Nephron progenitor cell (in vitro differentiated cells): ENCODE measurements at regions not wholly inside any gene's neighbourhood (a gene's known extent, or its start where the extent isn't known, plus 50 kb on each side); places are given as distances from the start of the nearest gene placed in this dataset.

Experiments
- DNase-seq: peaks from one replicate; pipeline ENCODE4 v3.0.0; 2021
- H3K27ac Mint-ChIP-seq: 2 replicates; pipeline ENCODE4 v1.8.0; 2021; ENCODE audit warnings: mild to moderate bottlenecking, moderate library complexity, mixed read lengths
- H3K27me3 Mint-ChIP-seq: 2 replicates; pipeline ENCODE4 v1.8.0; 2021; ENCODE audit warnings: mild to moderate bottlenecking, low read depth, mixed read lengths; ENCODE audit not compliant: poor library complexity
- H3K36me3 Mint-ChIP-seq: 2 replicates; pipeline ENCODE4 v1.8.0; 2021; ENCODE audit warnings: low read depth, mixed read lengths
- H3K4me1 Mint-ChIP-seq: 2 replicates; pipeline ENCODE4 v1.8.0; 2021; ENCODE audit warnings: mixed read lengths
- H3K4me3 Mint-ChIP-seq: 2 replicates; pipeline ENCODE4 v1.8.0; 2021; ENCODE audit warnings: mild to moderate bottlenecking, moderate library complexity, mixed read lengths
- H3K9me3 Mint-ChIP-seq: 2 replicates; pipeline ENCODE4 v1.8.0; 2021; ENCODE audit warnings: mild to moderate bottlenecking, moderate library complexity, mixed read lengths
- TF ChIP-seq, protein P1 (sequence below): fragments of 200-600 bp; sonication (generic); IDR thresholded peaks from 2 replicates; pipeline ENCODE4 v1.5.0; 2021; ENCODE audit warnings: antibody characterized with exemption

DNA sequence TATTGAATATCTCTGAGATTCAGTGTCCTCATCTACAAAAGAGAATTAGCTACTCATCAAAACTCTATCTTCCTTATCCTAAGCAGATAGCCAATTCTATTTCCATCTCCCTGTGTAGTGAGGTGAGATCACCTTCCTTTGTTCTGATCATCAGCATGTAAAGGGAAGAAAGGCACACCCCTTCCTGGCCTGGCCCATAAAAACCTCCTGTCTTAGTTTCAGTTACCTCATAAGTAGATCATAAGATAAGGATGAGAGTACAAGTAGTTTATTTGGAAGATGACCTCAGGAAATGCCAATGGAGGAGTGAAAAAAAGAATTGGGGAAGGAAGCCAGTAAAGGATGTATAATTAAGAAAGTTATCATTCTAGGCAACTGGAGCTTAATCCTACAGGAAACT is 114.5 kb upstream of the GADL1 start:
- TF ChIP-seq, protein P1, sequence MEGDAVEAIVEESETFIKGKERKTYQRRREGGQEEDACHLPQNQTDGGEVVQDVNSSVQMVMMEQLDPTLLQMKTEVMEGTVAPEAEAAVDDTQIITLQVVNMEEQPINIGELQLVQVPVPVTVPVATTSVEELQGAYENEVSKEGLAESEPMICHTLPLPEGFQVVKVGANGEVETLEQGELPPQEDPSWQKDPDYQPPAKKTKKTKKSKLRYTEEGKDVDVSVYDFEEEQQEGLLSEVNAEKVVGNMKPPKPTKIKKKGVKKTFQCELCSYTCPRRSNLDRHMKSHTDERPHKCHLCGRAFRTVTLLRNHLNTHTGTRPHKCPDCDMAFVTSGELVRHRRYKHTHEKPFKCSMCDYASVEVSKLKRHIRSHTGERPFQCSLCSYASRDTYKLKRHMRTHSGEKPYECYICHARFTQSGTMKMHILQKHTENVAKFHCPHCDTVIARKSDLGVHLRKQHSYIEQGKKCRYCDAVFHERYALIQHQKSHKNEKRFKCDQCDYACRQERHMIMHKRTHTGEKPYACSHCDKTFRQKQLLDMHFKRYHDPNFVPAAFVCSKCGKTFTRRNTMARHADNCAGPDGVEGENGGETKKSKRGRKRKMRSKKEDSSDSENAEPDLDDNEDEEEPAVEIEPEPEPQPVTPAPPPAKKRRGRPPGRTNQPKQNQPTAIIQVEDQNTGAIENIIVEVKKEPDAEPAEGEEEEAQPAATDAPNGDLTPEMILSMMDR: no peak
- no peak overlapping the region for H3K27ac Mint-ChIP-seq
- no peaks in the 10 kb centered on the region for H3K4me1 Mint-ChIP-seq
- H3K36me3 Mint-ChIP-seq: no peaks in the 10 kb centered on the region
- no peaks in the 10 kb centered on the region for H3K9me3 Mint-ChIP-seq
- peaks cover 3% of the 10 kb centered on the region for H3K27me3 Mint-ChIP-seq
- no peak overlapping the region for H3K4me3 Mint-ChIP-seq
- DNase-seq: no peak

DNA sequence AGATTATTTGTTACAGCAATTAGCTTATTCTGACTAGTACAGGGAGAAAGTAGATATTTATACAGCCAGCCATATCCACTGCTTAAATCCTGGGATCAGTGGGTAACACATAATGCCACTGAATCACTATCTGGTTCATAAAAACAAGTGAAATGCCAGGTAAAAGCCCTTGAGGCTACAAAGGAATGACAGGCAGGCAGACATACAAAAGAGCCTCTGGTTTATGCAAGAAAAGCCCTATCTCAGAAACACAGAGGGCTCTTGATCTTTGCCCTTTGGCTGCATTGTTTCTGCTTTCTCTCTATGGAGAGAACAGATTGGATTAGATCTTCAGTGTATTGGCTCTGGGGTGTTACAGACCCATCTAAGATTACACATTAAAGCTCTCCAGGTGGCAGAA is 115.4 kb upstream of the GADL1 start:
- no peaks in the 10 kb centered on the region for H3K9me3 Mint-ChIP-seq
- TF ChIP-seq, protein P1: no peak
- no peaks in the 10 kb centered on the region for H3K4me1 Mint-ChIP-seq
- H3K36me3 Mint-ChIP-seq: no peaks in the 10 kb centered on the region
- H3K27me3 Mint-ChIP-seq: peaks cover 3% of the 10 kb centered on the region
- H3K27ac Mint-ChIP-seq: no peak overlapping the region
- H3K4me3 Mint-ChIP-seq: no peak overlapping the region
- no peak for DNase-seq

DNA sequence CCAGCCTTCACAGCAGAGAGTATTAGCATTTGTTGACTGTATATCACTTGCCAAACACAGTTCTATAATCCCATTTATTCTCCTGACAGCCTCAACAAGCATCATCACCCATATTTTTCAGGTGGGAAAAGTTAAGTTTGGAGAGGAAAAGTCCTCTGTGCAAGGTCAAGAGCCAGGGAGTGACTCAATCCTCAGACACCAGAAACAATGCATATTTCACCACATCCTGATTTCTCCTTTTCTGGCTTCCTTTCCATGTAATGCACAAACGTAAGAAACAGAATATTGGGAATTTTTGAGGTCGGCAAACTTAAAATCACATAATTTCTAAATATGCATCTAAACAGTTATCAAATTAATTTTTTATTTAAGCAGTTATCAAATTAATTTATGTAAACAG is 116.0 kb upstream of the GADL1 start:
- TF ChIP-seq, protein P1: no peak
- H3K36me3 Mint-ChIP-seq: no peaks in the 10 kb centered on the region
- H3K4me1 Mint-ChIP-seq: no peaks in the 10 kb centered on the region
- no peaks in the 10 kb centered on the region for H3K9me3 Mint-ChIP-seq
- H3K27me3 Mint-ChIP-seq: peaks cover 3% of the 10 kb centered on the region
- no peak overlapping the region for H3K4me3 Mint-ChIP-seq
- DNase-seq: no peak
- no peak overlapping the region for H3K27ac Mint-ChIP-seq

DNA sequence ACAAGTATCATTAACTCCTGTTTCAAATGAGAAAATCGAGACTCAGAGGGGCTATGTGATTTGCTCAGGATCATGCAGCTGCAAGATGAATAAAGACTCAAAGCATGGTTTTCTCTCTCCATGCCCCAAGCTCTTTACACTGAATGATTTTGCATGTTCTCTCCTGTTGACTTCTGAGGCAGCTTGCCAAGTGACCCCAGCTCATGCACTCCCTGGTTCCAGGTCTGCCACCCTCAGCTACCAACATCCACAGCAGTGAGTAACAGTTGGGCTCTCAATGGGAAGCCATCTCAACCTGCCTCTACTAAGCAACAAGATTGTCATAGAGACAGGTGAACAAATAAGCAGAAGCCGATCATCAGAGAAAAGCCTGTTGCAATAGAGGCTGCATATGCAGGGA is 116.9 kb upstream of the GADL1 start:
- H3K9me3 Mint-ChIP-seq: no peaks in the 10 kb centered on the region
- TF ChIP-seq, protein P1: no peak
- no peaks in the 10 kb centered on the region for H3K36me3 Mint-ChIP-seq
- H3K4me1 Mint-ChIP-seq: no peaks in the 10 kb centered on the region
- no peak for DNase-seq
- peaks cover 3% of the 10 kb centered on the region for H3K27me3 Mint-ChIP-seq
- no peak overlapping the region for H3K4me3 Mint-ChIP-seq
- no peak overlapping the region for H3K27ac Mint-ChIP-seq

DNA sequence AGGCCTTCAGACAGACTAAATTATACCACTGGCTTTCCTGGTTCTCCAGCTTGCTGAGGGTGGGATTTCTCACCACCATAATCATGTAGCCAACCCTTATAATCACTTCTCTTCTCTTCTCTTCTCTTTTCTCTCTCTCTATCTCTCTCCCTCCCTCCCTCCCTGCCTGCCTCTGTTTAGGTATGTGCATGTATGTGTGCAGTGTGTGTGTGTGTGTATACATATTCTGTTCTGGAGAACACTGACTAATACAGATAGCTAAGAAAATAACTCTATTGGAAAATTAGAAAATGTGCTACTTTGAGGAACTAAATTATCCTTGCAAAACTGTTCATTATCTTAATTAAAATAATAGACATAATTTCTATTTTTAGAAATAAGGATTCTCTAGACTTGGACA is 118.6 kb upstream of the GADL1 start:
- Mint-ChIP-seq H3K4me3 (no peak overlapping the region), H3K4me1 (no peaks in the 10 kb centered on the region), H3K27me3 (peaks cover 3% of the 10 kb centered on the region), H3K9me3 (no peaks in the 10 kb centered on the region), H3K27ac (no peak overlapping the region), H3K36me3 (no peaks in the 10 kb centered on the region)
- TF ChIP-seq, protein P1: no peak
- DNase-seq: no peak

DNA sequence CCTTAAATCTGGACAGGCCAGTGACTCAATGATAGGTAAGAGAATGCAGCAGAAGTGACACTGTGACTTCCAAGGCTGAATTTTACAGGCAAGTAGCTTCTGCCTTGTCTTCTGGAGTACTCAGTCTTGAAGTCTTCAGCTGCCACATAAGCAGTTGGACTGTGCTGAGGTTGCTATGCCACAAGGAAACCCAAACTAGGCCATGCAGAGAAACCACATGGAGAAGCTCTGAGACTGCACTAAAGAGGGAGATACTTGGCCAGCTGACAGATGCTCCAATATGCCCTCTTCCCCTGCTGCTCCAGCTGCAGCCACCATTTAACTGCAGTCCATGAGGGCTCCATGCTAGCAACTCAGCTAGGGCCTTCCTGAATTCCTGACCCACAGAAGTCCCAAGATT is 119.4 kb upstream of the GADL1 start:
- DNase-seq: no peak
- Mint-ChIP-seq H3K4me1 (no peaks in the 10 kb centered on the region), H3K27me3 (peaks cover 3% of the 10 kb centered on the region), H3K27ac (no peak overlapping the region), H3K9me3 (no peaks in the 10 kb centered on the region), H3K4me3 (no peak overlapping the region), H3K36me3 (no peaks in the 10 kb centered on the region)
- TF ChIP-seq, protein P1: no peak
